Liver (tissue), 7 donors: ENCODE measurements at regions not wholly inside any gene's neighbourhood (a gene's known extent, or its start where the extent isn't known, plus 50 kb on each side); places are given as distances from the start of the nearest gene placed in this dataset.

Experiments
- DNase-seq: peaks from one replicate; pipeline ENCODE4 v3.0.0-alpha.2; 2017; ENCODE audit warnings: low spot score
- H3K27ac ChIP-seq, 2 donors: one replicate each; pipeline ENCODE4 v1.7.0; 2013; ENCODE audit warnings: inconsistent platforms in 2 of 2, low read length in 2 of 2, control low read depth in 1 of 2, low read depth in 1 of 2, mild to moderate bottlenecking in 1 of 2
- H3K27me3 ChIP-seq, 4 donors: one replicate each; pipeline versions ENCODE4 v1.6.1 to v1.7.0; 2013; ENCODE audit warnings: low read length in 3 of 4, inconsistent platforms in 1 of 4, mild to moderate bottlenecking in 1 of 4, moderate library complexity in 1 of 4; ENCODE audit not compliant: control insufficient read depth in 4 of 4, insufficient read depth in 4 of 4
- H3K36me3 ChIP-seq, 4 donors: one replicate each; pipeline versions ENCODE4 v1.6.1 to v1.7.0; 2013; ENCODE audit warnings: low read length in 3 of 4, mild to moderate bottlenecking in 3 of 4, low read depth in 1 of 4, moderate library complexity in 1 of 4; ENCODE audit not compliant: control insufficient read depth in 4 of 4, insufficient read depth in 3 of 4
- H3K4me1 ChIP-seq, 4 donors: one replicate each; pipeline versions ENCODE4 v1.6.1 to v1.7.0; 2013; ENCODE audit warnings: low read length in 3 of 4, mild to moderate bottlenecking in 3 of 4, moderate library complexity in 1 of 4; ENCODE audit not compliant: control insufficient read depth in 4 of 4, insufficient read depth in 4 of 4
- H3K4me3 ChIP-seq, 3 donors: one replicate each; pipeline versions ENCODE4 v1.6.1 to v1.7.0; 2013; ENCODE audit warnings: low read length in 3 of 3, control low read depth in 1 of 3, low read depth in 1 of 3, mild to moderate bottlenecking in 1 of 3
- H3K9ac ChIP-seq, 2 donors: one replicate each; pipeline ENCODE4 v1.7.0; 2013; ENCODE audit warnings: low read length in 2 of 2, mild to moderate bottlenecking in 2 of 2, moderate library complexity in 2 of 2, control low read depth in 1 of 2, low read depth in 1 of 2
- H3K9me3 ChIP-seq, 4 donors: one replicate each; pipeline versions ENCODE4 v1.6.1 to v1.7.0; 2013; ENCODE audit warnings: low read length in 3 of 4; ENCODE audit not compliant: control insufficient read depth in 4 of 4
- EGR1 ChIP-seq, 2 donors: IDR thresholded peaks; 2 replicates each; pipeline ENCODE4 v1.6.1; 2016 to 2018; ENCODE audit warnings: antibody characterized with exemption in 2 of 2, low read depth in 2 of 2
- FOXA1 ChIP-seq: IDR thresholded peaks from 2 replicates; pipeline ENCODE4 v1.6.1; 2016; ENCODE audit warnings: antibody characterized with exemption
- FOXA2 ChIP-seq: IDR thresholded peaks from 2 replicates; pipeline ENCODE4 v1.6.1; 2016; ENCODE audit warnings: antibody characterized with exemption
- GABPA ChIP-seq, 2 donors: IDR thresholded peaks in 1 of 2; conservative IDR thresholded peaks in 1 of 2; 2 replicates each; pipeline ENCODE4 v1.6.1; 2016; ENCODE audit warnings: antibody characterized with exemption in 2 of 2, mild to moderate bottlenecking in 1 of 2, moderate library complexity in 1 of 2
- HNF4A ChIP-seq, 2 donors: conservative IDR thresholded peaks; 2 replicates each; pipeline ENCODE4 v1.6.1; 2016; ENCODE audit warnings: antibody characterized with exemption in 2 of 2, mild to moderate bottlenecking in 2 of 2
- HNF4G ChIP-seq: IDR thresholded peaks from 2 replicates; pipeline ENCODE4 v1.6.1; 2016; ENCODE audit warnings: antibody characterized with exemption
- JUND ChIP-seq, 2 donors: IDR thresholded peaks; 2 replicates each; pipeline ENCODE4 v1.6.1; 2016; ENCODE audit warnings: antibody characterized with exemption in 2 of 2
- NR2F2 ChIP-seq: IDR thresholded peaks from 2 replicates; pipeline ENCODE4 v1.6.1; 2016; ENCODE audit warnings: antibody characterized with exemption
- RAD21 ChIP-seq, 2 donors: IDR thresholded peaks; 2 replicates each; pipeline ENCODE4 v1.6.1; 2016; ENCODE audit warnings: antibody characterized with exemption in 2 of 2, mild to moderate bottlenecking in 2 of 2
- REST ChIP-seq: IDR thresholded peaks from 2 replicates; pipeline ENCODE4 v1.6.1; 2016; ENCODE audit warnings: antibody characterized with exemption, mild to moderate bottlenecking
- RXRA ChIP-seq, 2 donors: IDR thresholded peaks; 2 replicates each; pipeline ENCODE4 v1.6.1; 2017 to 2018; ENCODE audit warnings: antibody characterized with exemption in 2 of 2, mild to moderate bottlenecking in 1 of 2
- SP1 ChIP-seq: IDR thresholded peaks from 2 replicates; pipeline ENCODE4 v1.6.1; 2018; ENCODE audit warnings: antibody characterized with exemption, mild to moderate bottlenecking
- TAF1 ChIP-seq: conservative IDR thresholded peaks from 2 replicates; pipeline ENCODE4 v1.6.1; 2016; ENCODE audit warnings: antibody characterized with exemption, mild to moderate bottlenecking
- YY1 ChIP-seq: IDR thresholded peaks from 2 replicates; pipeline ENCODE4 v1.6.1; 2016; ENCODE audit warnings: antibody characterized with exemption, mild to moderate bottlenecking
- WGBS: extraction: QIAGEN DNeasy Blood & Tissue Kit; methylation state at CpG from one replicate; pipeline ENCODE4 v1.1.7; 2013; 5-methylcytosine and 5-hydroxymethylcytosine counted together
- TF ChIP-seq, protein P1 (sequence below): IDR thresholded peaks from 2 replicates; pipeline ENCODE4 v1.6.1; 2016; ENCODE audit warnings: antibody characterized with exemption
- TF ChIP-seq, protein P2 (sequence below): IDR thresholded peaks from 2 replicates; pipeline ENCODE4 v1.6.1; 2016; ENCODE audit warnings: antibody characterized with exemption
- donor health status: healthy.
- donor health status: healthy.
- donor health status: healthy.
- donor health status: healthy.

DNA sequence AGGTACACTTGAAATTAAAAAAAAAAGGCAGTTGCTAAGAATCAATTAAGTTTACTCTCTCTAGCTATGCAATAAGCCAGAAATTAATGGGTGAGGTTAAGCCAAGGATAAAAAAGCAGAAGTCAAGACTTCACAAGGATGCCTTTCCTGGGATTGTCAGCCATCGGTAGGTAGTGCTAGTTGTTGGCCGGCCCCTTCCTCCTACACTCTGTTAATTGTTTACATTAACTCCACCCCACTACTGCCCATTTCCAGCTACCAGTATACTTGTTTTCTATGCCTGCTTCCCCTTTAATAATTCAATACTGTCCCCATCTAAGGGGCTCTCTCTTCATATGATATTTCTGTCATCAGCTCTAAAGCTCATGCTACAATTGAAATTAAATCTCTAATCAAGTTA lies 461.0 kb downstream of the IPMK start:
- no peaks in the 10 kb centered on the region for H3K36me3 ChIP-seq
- no peaks in the 10 kb centered on the region for H3K27me3 ChIP-seq
- WGBS, result 74% methylated on average over 2 of the region's 2 CpGs
- no peak overlapping the region for H3K27ac ChIP-seq
- DNase-seq, result no peak
- no peaks in the 10 kb centered on the region for H3K9me3 ChIP-seq
- no peak overlapping the region for H3K9ac ChIP-seq
- H3K4me3 ChIP-seq, result no peak overlapping the region
- TF ChIP-seq FOXA1 (no peak), FOXA2 (no peak), REST (no peak), YY1 (no peak), NR2F2 (no peak), RXRA (IDR thresholded peaks at IDR 0.05) (no peak), GABPA (IDR thresholded peaks at IDR 0.05 in 1 of 2, conservative IDR thresholded peaks at IDR 0.05 in 1 of 2) (no peak), SP1 (no peak), TAF1 (no peak), JUND (IDR thresholded peaks at IDR 0.05) (no peak), HNF4G (no peak), RAD21 (IDR thresholded peaks at IDR 0.05) (no peak), EGR1 (IDR thresholded peaks at IDR 0.05; ENCODE audit: low read depth in 2 of 2) (no peak), HNF4A (conservative IDR thresholded peaks at IDR 0.05) (no peak)
- TF ChIP-seq, protein P1, sequence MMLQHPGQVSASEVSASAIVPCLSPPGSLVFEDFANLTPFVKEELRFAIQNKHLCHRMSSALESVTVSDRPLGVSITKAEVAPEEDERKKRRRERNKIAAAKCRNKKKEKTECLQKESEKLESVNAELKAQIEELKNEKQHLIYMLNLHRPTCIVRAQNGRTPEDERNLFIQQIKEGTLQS, result no peak
- TF ChIP-seq, protein P2, sequence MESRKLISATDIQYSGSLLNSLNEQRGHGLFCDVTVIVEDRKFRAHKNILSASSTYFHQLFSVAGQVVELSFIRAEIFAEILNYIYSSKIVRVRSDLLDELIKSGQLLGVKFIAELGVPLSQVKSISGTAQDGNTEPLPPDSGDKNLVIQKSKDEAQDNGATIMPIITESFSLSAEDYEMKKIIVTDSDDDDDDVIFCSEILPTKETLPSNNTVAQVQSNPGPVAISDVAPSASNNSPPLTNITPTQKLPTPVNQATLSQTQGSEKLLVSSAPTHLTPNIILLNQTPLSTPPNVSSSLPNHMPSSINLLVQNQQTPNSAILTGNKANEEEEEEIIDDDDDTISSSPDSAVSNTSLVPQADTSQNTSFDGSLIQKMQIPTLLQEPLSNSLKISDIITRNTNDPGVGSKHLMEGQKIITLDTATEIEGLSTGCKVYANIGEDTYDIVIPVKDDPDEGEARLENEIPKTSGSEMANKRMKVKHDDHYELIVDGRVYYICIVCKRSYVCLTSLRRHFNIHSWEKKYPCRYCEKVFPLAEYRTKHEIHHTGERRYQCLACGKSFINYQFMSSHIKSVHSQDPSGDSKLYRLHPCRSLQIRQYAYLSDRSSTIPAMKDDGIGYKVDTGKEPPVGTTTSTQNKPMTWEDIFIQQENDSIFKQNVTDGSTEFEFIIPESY, result no peak
- no peaks in the 10 kb centered on the region for H3K4me1 ChIP-seq

DNA sequence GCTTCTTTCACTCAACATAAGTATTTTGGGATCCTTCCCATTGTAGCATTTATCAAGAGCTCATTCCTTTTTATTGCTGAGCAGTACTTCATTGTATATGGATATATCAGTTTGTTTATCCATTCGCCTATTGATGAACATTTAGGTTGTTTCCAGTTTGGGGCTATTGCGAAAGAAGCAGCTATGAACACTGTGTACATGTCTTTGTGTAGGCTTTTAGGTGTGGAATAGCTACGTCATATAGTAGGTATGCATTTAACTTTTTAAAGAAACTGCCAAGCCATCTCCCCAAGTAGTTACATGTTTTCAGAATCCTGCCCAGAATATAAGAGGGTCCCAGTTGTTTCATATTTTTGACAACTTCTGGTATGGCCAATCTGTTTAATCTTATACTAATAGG lies 468.1 kb downstream of the IPMK start:
- no peaks in the 10 kb centered on the region for H3K9me3 ChIP-seq
- no peak overlapping the region for H3K9ac ChIP-seq
- DNase-seq, result no peak
- H3K27ac ChIP-seq, result no peak overlapping the region
- 93% methylated on average over 3 of the region's 3 CpGs for WGBS
- no peaks in the 10 kb centered on the region for H3K4me1 ChIP-seq
- H3K27me3 ChIP-seq, result no peaks in the 10 kb centered on the region
- H3K4me3 ChIP-seq, result no peak overlapping the region
- H3K36me3 ChIP-seq, result no peaks in the 10 kb centered on the region
- TF ChIP-seq REST (no peak), FOXA2 (no peak), EGR1 (IDR thresholded peaks at IDR 0.05; ENCODE audit: low read depth in 2 of 2) (no peak), HNF4A (conservative IDR thresholded peaks at IDR 0.05) (no peak)
